HG02610 (cell line): ENCODE measurements at regions not wholly inside any gene's neighbourhood (a gene's known extent, or its start where the extent isn't known, plus 50 kb on each side); places are given as distances from the start of the nearest gene placed in this dataset.
"Not testable (repeated sequence)": the region's sequence is repeated elsewhere in the genome, so short reads cannot be mapped to it uniquely, and the experiment has no call there.

Experiments
- ATAC-seq: cut with Tn5 transposase; IDR thresholded peaks from one replicate; pipeline ENCODE4 v1.9.1; 2021; ENCODE audit warnings: mild to moderate bottlenecking, moderate library complexity; ENCODE audit not compliant: unreplicated experiment

- no peak for ATAC-seq
Measured at GRCh38 chr6:67165606-67166005, 1458.6 kb upstream of the EYS start.

GRCh38 chr6:67160820-67161219 lies 1453.8 kb upstream of the EYS start:
- ATAC-seq = no peak

GRCh38 chr6:67141005-67141404 lies 1434.0 kb upstream of the EYS start:
- no peak for ATAC-seq

DNA sequence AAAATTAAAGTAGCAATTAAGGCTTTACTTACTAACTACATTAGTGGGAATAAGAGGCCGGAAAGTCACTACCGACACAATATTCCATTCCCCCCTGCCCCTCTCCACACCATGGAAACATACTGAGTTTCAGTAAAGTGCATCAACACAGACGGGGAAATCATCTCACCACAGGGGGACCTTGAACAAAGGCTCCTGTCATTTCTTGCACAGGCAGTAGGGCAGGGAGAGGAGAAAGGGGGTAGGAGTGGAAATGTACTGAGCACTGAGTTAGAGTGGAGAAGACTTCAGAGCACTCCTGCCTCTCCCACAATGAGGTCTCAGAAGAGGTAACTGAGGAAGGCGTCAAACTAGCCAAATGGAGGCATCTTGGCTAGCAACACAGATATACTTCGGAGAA lies 1426.9 kb upstream of the EYS start:
- ATAC-seq = no peak

DNA sequence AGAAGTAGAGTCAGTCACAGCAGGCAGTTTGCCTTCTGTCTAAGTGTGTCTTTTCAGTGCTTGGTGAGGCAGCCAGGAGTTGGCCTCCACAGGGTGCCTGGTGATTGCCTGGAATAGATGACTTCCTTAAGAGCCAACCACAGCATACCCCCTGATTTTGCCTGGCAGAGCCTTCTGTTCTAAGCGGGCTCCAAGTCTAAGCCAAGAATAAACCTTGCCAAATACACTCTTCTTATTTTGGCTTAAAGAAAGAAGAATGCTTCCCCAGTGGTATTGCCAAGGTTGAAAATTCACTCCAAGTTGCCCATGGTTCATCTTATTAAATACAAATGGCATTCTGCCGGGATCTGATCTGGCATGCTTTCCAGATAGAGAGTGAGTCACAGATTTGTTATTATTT lies 1424.8 kb upstream of the EYS start:
- ATAC-seq = no peak

- no peak for ATAC-seq
Measured at GRCh38 chr6:67129780-67130179, 1422.8 kb upstream of the EYS start.

- no peak for ATAC-seq
Measured at GRCh38 chr6:67127041-67127440, 1420.0 kb upstream of the EYS start.

DNA sequence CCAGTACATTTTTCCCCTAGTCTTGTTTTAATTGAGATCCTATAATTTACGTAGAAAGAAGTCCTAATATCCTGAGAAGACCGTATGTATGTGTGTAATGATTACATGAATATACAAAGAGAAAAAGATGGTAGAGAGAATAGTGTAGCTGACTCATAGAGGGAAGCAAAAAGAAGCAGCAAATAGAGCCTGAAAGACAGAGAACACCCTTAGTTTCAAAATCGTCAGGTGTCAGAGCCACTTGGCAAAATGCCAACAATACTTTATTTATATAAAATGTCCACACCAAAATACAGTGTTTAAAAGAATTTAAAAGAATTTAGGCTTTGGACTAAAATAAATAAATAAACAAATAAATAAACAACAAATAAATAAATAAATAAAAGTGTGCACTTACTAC lies 1414.1 kb upstream of the EYS start:
- no peak for ATAC-seq

- ATAC-seq = no peak
Measured at GRCh38 chr6:67112120-67112519, 1405.1 kb upstream of the EYS start.

GRCh38 chr6:67102743-67103142 lies 1395.7 kb upstream of the EYS start:
- ATAC-seq = no peak

- not testable (repeated sequence) for ATAC-seq
Measured at GRCh38 chr6:67095618-67096226, 1388.7 kb upstream of the EYS start.

DNA sequence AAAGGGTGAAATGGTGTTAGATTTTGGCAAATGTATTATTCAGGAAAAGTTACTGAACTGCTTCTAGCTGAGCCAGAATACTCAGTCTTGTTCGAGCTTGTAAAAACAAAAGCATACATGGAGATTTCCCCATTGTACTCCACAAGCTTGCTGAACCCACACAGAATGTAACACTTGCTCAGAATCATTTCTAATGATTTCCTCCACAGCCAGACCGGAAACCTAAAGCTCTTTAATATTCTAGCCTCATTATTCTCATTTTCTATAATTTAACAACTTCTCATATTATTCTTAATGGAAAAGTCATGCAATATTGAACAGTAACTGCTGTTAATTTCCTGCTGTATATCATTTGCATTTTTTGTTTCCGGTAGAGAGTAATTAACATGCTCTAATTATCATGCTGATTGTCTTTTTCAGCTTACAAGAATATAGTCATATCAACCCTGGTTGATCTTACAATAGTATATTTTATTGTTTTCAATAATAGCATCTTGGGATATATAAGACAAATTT lies 1387.5 kb upstream of the EYS start:
- ATAC-seq = no peak

DNA sequence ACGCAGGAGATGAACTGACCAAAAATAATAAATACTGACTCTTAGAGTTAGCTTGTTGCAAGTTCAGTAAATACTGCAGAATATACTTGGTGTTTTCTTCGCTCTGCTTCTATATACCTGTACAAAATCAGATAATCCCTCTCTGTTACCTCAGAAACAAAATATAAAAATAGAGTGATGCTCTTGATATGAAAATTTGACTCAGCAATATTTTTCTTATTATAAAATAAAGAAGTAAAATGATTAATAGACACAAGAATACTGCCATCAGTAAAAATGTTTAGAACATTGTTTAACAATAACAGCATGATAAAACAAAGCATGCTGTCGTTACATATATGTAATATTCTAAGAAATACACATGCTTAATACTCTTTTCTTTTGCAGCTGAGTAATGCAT lies 1366.9 kb upstream of the EYS start:
- no peak for ATAC-seq

DNA sequence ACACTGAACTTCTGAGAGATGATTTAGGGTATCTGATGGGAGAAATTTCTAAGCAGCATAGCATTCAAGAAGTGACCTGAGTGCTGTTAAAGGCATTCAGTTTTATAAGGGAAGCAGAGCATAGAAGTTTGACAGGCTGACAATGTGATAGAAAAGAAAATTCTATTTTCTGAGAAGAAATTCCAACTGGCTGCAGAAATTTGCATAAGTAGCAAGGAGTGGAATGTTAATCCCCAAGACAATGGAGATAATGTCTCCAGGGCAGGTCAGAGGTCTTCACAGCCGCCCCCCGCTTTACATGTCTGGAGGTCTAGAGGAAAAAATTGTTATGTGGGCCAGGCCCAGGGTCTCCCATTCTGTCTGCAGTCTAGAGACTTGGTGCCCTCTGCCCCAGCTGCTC lies 1361.8 kb upstream of the EYS start:
- no peak for ATAC-seq

DNA sequence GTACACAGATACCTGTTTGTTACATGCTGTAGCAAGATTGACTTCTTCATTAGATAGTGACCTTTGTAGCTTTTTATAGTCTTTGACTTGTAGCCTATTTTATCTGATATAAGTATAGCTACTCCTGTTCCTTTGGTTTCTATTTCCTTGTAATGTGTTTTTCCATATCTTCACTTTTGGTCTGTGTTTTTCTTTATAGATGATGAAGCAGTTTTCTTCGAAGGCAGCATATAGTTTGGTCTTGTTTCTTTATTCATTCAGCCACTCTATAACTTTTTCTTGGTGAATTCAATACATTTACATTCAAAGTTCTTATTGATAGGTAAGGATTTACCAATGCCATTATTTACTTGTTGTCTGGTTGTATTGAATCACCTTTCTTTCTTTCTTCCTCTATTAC lies 1357.3 kb upstream of the EYS start:
- ATAC-seq = no peak

GRCh38 chr6:67047996-67048395 lies 1341.0 kb upstream of the EYS start:
- no peak for ATAC-seq

GRCh38 chr6:67045076-67045475 lies 1338.0 kb upstream of the EYS start:
- no peak for ATAC-seq

DNA sequence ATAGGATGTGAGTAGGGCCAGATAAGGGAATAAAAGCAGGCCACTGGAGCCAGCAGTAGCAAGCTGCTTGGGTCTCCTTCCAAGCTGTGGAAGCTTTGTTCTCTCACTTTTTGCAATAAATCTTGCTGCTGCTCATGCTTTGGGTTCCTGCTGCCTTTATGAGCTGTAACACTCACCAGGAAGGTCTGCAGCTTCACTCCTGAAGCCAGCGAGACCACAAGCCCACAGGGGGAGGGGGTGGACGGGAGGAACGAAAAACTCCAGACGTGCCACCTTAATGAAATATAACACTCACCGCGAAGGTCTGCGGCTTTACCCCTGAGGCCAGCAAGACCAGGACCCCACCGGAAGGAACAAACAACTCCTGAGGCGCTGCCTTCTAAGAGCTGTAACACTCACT lies 1324.4 kb upstream of the EYS start:
- ATAC-seq = no peak

GRCh38 chr6:67030861-67031260 lies 1323.8 kb upstream of the EYS start:
- ATAC-seq = no peak

DNA sequence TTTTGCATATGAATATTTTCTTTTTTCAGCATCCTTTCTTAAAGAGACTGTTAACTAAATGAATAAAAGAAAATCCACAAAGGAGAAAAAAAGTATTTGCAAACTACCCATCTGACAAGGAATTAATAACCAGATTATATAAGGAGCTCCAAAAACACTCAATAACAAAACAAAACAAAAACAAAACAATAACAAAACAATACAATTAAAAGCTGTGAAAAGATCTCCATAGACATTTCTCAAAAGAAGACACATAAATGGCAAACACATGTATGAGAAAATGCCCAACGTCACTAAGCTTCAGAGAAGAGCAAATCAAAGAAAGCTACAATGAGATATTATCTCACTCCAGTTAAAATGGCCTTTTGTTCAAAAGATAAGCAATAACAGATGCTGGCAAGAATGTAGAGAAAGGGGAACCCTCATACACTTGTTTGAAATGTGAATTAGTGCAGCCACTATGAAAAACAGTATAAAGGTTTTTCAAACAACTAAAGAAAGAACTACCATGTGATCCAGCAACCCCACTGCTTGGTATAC lies 1310.0 kb upstream of the EYS start:
- ATAC-seq = no peak

- ATAC-seq = no peak
Measured at GRCh38 chr6:67011441-67011840, 1304.4 kb upstream of the EYS start.

GRCh38 chr6:67009818-67010217 lies 1302.8 kb upstream of the EYS start:
- no peak for ATAC-seq

- ATAC-seq = no peak
Measured at GRCh38 chr6:67003844-67004243, 1296.8 kb upstream of the EYS start.
